Tibial nerve (tissue), 4 donors: ENCODE measurements at regions not wholly inside any gene's neighbourhood (a gene's known extent, or its start where the extent isn't known, plus 50 kb on each side); places are given as distances from the start of the nearest gene placed in this dataset.

Experiments
- EP300 ChIP-seq, 2 donors: sonication (generic); formaldehyde crosslinking; IDR thresholded peaks; one replicate each; pipeline ENCODE4 v1.6.1; 2017; ENCODE audit warnings: antibody characterized with exemption in 2 of 2, mild to moderate bottlenecking in 1 of 2
- TF ChIP-seq, protein P1 (sequence below), 5 experiments: fragments of 200-600 bp in 3 of 5; fragments of 450-650 bp in 2 of 5; sonication (generic) in 3 of 5; IDR thresholded peaks; one replicate each; pipeline ENCODE4 v1.5.1; 2016 to 2019; ENCODE audit warnings: antibody characterized with exemption in 5 of 5, mild to moderate bottlenecking in 3 of 5, moderate library complexity in 2 of 5

DNA sequence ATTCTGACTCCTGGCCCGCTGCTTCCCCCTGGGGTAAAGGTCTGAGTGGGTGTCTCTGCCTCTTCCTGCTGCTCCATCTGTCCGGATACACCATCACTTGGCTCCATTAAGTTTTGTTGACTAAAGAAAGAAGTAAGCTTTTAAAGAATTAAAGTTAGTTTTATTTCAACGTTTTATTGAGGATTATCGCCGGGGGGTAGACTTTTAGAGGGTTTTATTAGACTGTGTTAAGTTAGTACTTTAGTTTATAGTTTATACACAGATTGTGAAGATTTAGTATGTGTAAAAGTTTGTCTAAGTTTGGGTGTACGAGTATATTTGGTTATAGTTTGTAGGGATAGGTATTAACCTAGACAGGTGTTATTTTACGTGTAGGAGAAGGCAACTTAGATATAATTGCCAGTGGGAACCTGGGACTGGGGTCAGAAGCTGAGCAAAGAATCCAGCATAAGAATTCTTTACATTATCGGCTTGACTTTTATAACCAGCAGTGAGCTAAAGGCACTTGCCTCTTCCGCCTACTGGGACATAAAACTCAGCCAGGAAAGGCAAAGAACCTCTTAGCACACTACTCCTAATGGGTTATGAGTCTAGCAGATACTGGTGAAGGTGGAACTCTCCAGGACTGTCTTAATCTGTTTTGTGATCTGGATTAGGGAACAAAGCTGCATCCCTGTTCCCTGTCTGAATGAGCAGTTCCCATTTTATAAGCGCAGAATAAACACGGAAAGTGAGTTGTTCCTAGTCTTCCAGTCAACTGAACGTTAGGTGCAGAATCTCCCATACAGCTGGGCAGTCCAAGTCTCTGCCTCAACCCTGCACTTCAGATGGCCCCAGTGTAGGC is 131.3 kb downstream of the FAM43A start:
- TF ChIP-seq EP300 (IDR thresholded peaks at IDR 0.05): no peak
- TF ChIP-seq, protein P1, sequence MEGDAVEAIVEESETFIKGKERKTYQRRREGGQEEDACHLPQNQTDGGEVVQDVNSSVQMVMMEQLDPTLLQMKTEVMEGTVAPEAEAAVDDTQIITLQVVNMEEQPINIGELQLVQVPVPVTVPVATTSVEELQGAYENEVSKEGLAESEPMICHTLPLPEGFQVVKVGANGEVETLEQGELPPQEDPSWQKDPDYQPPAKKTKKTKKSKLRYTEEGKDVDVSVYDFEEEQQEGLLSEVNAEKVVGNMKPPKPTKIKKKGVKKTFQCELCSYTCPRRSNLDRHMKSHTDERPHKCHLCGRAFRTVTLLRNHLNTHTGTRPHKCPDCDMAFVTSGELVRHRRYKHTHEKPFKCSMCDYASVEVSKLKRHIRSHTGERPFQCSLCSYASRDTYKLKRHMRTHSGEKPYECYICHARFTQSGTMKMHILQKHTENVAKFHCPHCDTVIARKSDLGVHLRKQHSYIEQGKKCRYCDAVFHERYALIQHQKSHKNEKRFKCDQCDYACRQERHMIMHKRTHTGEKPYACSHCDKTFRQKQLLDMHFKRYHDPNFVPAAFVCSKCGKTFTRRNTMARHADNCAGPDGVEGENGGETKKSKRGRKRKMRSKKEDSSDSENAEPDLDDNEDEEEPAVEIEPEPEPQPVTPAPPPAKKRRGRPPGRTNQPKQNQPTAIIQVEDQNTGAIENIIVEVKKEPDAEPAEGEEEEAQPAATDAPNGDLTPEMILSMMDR (IDR thresholded peaks at IDR 0.05): no peak
